ENCODE measurements at regions not wholly inside any gene's neighbourhood (a gene's known extent, or its start where the extent isn't known, plus 50 kb on each side); places are given as distances from the start of the nearest gene placed in this dataset.

DNA sequence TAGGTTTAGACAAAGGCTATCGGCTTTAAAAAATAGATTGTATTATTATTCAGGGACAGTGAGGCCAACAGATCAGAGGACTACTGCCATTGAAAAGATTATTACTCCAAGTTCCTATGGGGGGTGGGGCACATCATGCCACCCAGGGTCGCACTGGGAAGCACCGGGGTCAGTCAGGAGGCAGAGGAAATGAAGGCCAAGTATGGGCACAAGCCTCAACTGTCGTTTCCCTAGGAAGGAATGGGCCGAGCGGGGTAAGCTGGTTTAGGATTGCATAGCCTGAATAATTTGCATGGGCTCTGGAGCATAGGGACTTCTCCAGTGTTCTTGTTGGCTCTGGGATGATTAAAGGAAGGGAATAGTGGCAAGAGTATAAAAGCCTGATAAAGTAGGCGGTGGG is 205.3 kb downstream of the NOVA1 start:
- TF ChIP-seq CTCF (IDR thresholded peaks at IDR 0.05; ENCODE audit: extremely low read depth in 1 of 2, insufficient read depth in 1 of 2, low read depth in 1 of 2, low read length in 2 of 2), result no peak
- no peak for TF ChIP-seq EZH2 (IDR thresholded peaks at IDR 0.05; ENCODE audit: borderline replicate concordance, low read depth, low read length, severe bottlenecking)
- TF ChIP-seq POLR2AphosphoS5 (IDR thresholded peaks at IDR 0.05; ENCODE audit: insufficient read depth, low read depth, low read length), result no peak
- TF ChIP-seq JUN (IDR thresholded peaks at IDR 0.05; ENCODE audit: borderline replicate concordance, insufficient read depth, insufficient read length, low read depth), result no peak
- no peak for TF ChIP-seq POLR2A (IDR thresholded peaks at IDR 0.05; ENCODE audit: low read depth, low read length)
- TF ChIP-seq FOS (IDR thresholded peaks at IDR 0.05; ENCODE audit: borderline replicate concordance, insufficient read depth, low read length), result no peak
- no peak for TF ChIP-seq MYC (IDR thresholded peaks at IDR 0.05; ENCODE audit: low read depth, low read length)
- TF ChIP-seq MAX (IDR thresholded peaks at IDR 0.05; ENCODE audit: insufficient read depth, insufficient read length), result no peak
